ENCODE measurements at regions not wholly inside any gene's neighbourhood (a gene's known extent, or its start where the extent isn't known, plus 50 kb on each side); places are given as distances from the start of the nearest gene placed in this dataset.

DNA sequence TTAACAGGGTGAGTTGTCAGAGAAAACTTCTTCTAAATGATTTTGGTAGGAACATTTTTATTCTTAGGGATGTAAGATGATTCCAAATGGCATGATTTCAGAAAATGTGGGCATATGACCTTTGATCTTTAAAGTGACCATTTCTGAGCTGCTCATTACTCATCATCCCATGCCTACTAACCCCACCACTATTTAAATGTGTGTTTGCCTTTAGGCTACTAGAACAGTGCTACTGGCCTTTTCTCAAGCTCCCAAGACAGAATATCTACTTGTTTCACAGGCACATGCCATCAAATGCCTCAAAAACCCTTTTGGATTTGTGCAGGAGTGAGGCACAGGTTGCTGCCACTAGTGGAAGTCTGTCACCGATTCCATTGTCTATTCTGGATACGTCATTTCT lies 428.2 kb downstream of the ADAM29 start:
- TF ChIP-seq, protein P1, sequence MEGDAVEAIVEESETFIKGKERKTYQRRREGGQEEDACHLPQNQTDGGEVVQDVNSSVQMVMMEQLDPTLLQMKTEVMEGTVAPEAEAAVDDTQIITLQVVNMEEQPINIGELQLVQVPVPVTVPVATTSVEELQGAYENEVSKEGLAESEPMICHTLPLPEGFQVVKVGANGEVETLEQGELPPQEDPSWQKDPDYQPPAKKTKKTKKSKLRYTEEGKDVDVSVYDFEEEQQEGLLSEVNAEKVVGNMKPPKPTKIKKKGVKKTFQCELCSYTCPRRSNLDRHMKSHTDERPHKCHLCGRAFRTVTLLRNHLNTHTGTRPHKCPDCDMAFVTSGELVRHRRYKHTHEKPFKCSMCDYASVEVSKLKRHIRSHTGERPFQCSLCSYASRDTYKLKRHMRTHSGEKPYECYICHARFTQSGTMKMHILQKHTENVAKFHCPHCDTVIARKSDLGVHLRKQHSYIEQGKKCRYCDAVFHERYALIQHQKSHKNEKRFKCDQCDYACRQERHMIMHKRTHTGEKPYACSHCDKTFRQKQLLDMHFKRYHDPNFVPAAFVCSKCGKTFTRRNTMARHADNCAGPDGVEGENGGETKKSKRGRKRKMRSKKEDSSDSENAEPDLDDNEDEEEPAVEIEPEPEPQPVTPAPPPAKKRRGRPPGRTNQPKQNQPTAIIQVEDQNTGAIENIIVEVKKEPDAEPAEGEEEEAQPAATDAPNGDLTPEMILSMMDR (conservative IDR thresholded peaks at IDR 0.05), result no peak
- no peak for TF ChIP-seq ZFX (IDR thresholded peaks at IDR 0.05)
